Inflammatory macrophage treated with lipopolysaccharide for 4 hours (primary cell): ENCODE measurements at regions not wholly inside any gene's neighbourhood (a gene's known extent, or its start where the extent isn't known, plus 50 kb on each side); places are given as distances from the start of the nearest gene placed in this dataset.
"Not testable (repeated sequence)": the region's sequence is repeated elsewhere in the genome, so short reads cannot be mapped to it uniquely, and the experiment has no call there.

Experiments used
- DNase-seq: peaks from one replicate; pipeline ENCODE4 v3.0.0-alpha.2; 2020

DNA sequence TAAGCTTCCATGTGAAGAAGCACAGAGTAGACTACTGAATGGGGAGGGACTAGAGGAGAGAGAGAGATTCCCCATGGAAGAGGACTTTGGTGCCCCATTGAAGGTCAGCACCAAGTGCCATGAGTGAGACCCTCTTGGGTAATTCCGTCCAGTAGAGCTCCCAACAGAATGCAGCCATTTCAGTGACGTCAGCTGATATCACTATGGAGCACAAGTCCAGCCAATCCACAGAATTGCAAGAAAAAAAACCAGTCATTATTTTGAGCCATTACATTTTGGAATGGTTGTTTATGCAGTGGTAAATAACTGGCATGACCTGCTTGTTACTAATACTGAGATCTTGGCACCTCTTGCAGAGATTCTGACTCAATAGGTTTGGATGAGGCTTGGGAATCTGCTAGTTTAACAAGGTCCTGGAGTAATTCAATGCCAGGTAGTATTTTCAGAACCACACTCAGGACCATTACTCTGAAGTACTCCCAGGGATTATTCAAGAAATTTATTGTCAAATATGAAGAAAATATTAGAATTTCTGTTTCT lies 52.6 kb upstream of the SP8 start:
- DNase-seq, result no peak

- no peak for DNase-seq
Observed at GRCh38 chr7:20839987-20840386, 53.3 kb upstream of the SP8 start.

DNA sequence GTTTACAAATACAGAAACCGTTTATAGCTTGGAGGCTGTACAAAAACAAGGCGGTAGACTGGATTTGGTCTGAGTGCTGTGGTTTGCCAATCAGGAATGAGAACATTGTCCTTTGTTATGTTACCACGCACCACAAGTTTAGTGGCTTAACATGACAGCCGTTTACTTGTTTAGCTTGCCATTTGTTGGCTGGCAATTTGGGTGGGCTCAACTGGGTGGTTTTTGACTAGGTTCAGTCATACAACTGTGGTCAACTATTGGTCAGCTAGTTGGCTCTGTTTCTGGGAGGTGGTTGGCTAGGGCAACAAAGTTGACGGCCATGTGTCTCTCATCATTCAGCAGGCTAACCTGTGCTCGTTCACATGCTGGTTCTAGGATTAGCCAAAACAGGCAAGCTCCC lies 60.1 kb upstream of the SP8 start:
- no peak for DNase-seq

DNA sequence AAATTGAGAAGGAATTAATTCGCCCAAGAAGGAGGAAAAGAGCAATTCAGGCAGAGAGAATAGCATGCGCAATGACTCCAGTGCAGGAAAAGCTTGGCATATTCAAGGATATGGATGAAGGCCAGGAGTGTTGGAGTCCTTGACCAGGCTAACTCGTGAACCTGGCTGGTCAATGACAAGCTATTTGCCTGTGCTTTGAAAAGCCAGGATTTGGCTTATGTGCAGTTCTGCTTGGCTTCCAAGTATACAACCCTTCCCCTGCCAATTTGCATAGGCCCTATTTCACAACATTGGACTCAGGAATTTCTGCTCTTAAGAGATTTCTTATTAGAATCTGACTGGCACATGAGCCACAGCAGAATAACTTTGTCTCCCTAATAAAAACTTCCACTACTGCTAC lies 72.3 kb upstream of the SP8 start:
- no peak for DNase-seq

GRCh38 chr7:20861468-20861867 lies 74.8 kb upstream of the SP8 start:
- no peak for DNase-seq

- DNase-seq, result no peak
Observed at GRCh38 chr7:20862554-20862953, 75.9 kb upstream of the SP8 start.

DNA sequence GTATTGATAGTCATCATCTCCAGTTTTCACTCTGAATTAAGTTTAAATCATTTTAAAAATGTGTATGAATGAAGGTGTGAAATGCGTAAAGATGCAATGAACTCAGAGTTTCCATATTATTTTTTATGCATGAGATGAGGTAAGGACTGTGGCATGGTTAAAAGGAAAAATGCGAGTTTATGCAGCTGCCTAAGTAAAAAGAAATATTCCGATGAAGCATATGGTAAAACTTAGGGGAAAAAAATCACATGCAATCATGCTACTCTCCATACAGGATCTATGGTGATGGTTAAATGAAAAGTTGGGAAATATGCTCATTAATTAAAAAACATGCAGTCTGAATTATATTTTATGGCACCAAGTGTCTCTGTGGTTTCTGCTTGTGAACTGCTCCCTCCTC lies 77.5 kb upstream of the SP8 start:
- no peak for DNase-seq

- no peak for DNase-seq
Observed at GRCh38 chr7:20865684-20866083, 79.0 kb upstream of the SP8 start.

- DNase-seq, result no peak
Observed at GRCh38 chr7:20870977-20871376, 84.3 kb upstream of the SP8 start.

- DNase-seq, result no peak
Observed at GRCh38 chr7:20892776-20893175, 106.1 kb upstream of the SP8 start.

- peak; percentile 1 for DNase-seq
Observed at GRCh38 chr7:20894806-20895205, 108.1 kb upstream of the SP8 start.

- DNase-seq, result peak; percentile 20
Observed at GRCh38 chr7:20895563-20895962, 108.9 kb upstream of the SP8 start.

GRCh38 chr7:20896996-20897395 lies 110.3 kb upstream of the SP8 start:
- peak; percentile 24 for DNase-seq

DNA sequence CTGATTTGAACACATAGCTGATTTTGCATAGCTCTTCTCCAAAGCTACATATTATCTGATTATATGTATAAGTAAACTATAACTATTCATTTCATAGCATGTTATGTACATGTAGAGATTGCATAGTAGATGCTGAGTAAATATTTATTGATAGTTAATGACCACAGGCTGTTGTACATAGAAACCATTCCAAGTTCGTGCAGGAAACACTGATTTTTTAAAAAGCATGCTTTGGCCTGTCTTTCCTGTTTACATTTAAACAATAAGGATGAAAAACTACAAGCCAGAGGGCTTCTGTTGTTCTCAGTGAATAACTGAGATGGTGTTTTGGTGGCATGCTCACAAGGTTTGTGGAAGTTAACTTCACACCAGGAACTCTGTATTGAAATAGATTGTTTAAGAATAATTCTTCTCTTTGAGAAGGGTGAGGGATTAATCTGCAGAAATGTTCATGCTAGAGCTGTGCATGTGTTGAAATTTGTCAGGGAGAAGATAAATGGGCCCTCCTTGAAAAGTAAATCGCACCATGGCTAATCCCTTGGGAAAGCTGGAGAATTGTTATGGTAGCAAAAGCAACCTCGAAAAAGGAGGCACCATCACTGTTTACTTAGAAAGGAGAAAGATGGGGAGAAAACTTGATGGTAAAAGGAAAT lies 120.2 kb upstream of the SP8 start:
- no peak for DNase-seq

GRCh38 chr7:20911081-20911480 lies 124.4 kb upstream of the SP8 start:
- DNase-seq, result no peak

DNA sequence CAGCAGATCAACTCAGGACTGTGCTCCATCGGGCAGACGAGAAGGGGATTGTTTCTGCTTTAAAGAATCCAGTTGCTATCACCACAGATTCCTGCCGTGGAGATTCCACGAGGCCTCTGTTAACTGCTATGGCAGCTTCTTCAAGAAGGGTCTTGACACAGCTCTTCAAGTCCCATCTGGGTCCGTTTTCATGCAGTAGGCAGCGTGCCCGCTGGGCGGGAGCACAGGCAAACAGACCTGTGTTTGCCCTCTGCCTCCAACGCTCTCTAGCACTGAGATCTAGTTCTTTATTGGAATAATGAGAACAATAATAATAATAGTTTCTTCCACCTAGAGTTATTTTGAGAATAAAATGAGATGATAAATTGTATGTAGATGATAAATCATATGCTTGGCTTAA lies 127.2 kb upstream of the SP8 start:
- DNase-seq, result no peak

- DNase-seq, result no peak
Observed at GRCh38 chr7:20916311-20916710, 129.6 kb upstream of the SP8 start.

DNA sequence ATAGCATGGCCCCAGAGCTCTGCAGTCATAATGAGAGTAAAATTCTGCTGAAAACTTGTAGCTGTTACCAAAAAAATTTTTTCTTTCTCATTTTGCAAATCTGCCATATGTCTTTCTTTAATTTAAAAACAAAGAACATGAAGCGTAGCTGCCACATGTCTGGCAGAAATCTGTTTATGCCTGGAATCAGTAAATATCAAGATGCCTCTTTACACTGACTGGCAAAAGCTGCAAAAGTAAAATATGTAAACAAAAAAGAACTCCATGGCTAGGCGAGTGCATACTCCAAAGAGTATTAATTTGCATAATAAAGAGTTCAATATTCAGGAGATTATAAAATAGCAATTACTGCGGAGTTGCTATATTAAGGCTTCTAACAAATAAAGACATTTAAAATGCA lies 130.9 kb upstream of the SP8 start:
- DNase-seq, result no peak

DNA sequence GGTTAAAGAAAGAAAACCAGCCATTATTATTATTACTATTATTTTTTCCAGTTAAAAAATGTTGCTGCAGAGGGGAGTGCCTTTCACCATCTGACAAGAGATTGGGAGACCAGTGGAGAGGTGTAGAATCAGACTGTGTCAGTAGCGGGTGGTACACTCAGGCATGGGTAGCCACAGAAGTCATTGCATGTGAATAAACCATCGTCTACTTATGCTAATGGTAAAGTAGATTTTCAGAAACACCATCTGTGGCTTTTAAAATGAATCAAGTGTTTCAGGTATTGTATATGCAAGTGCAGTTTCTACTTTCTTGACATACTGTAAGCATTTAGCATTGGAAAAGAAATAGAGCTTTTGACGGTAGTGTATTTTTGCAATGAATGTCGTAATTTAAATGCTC lies 131.5 kb upstream of the SP8 start:
- DNase-seq, result no peak

GRCh38 chr7:20927178-20927577 lies 140.5 kb upstream of the SP8 start:
- not testable (repeated sequence) for DNase-seq

- DNase-seq, result no peak
Observed at GRCh38 chr7:20927976-20928375, 141.3 kb upstream of the SP8 start.

DNA sequence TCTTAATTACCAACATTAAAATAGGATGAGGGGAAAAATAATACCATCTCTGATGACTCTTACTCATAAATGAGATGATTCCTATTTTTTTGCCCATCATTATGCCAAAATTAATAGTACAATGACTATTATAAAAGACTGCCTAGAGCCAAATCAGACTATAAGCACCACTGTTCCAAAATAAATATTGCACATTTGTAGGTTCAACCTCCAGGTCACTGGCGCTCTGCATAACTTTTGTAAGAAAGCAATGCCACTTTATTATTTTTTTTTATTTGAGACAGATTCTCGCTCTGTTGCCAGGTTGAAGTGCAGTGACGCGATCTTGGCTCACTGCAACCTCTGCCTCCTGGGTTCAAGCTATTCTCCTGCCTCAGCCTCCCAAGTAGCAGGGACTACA lies 142.5 kb upstream of the SP8 start:
- DNase-seq, result no peak

GRCh38 chr7:20931739-20932138 lies 145.1 kb upstream of the SP8 start:
- no peak for DNase-seq

- no peak for DNase-seq
Observed at GRCh38 chr7:20932785-20933527, 146.3 kb upstream of the SP8 start.

DNA sequence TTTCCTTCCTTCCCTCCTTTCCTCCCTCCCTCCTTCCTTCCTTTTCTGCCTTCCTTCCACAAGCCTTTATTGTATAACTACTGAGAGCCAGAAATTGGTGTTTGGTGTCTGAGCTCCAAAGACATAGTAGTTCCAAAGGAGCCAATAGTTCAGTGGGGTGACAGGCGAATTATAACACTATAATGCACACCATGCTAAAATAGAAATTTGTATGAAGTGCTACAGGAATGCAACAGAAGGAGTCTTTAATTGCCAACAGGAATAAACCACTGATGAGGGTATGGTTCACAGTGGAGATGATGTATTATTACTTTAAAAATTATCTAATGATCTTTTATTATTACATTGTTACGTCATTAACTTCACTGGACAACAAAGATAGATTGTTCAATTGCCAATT lies 158.8 kb upstream of the SP8 start:
- DNase-seq, result no peak
